AG04450 (cell line): ENCODE measurements at regions not wholly inside any gene's neighbourhood (a gene's known extent, or its start where the extent isn't known, plus 50 kb on each side); places are given as distances from the start of the nearest gene placed in this dataset.

Experiments
- CTCF ChIA-PET: fragments of 300-600, 350-600 bp; formaldehyde crosslinking; extraction: SDS; loops from one replicate; lab custom pipeline; 2022; ENCODE audit warnings: antibody characterized with exemption, inconsistent platforms; lab: Charles Lee
- POLR2A ChIA-PET: fragments of 350-600 bp; formaldehyde crosslinking; extraction: SDS; loops from one replicate; lab custom pipeline; 2021; ENCODE audit warnings: antibody characterized with exemption, inconsistent platforms; lab: Yijun Ruan, JAX
- DNase-seq: peaks from one replicate; pipeline ENCODE4 v3.0.0-alpha.2; 2011; ENCODE audit warnings: low read depth, low spot score
- H3K27ac ChIP-seq: one replicate; pipeline ENCODE4 v1.5.1; 2012; ENCODE audit warnings: low read depth, low read length, control low read depth
- H3K27me3 ChIP-seq: one replicate; pipeline ENCODE4 v1.6.0; 2012; ENCODE audit warnings: low read length; ENCODE audit not compliant: control insufficient read depth, insufficient read depth
- H3K4me3 ChIP-seq: 2 replicates; pipeline ENCODE4 v1.5.1; 2011; ENCODE audit warnings: mild to moderate bottlenecking, low read depth, low read length, control low read depth
- H3K9me3 ChIP-seq: 2 replicates; pipeline ENCODE4 v1.5.1; 2012; ENCODE audit warnings: low read length; ENCODE audit not compliant: control insufficient read depth, insufficient read depth
- CTCF ChIP-seq: IDR thresholded peaks from 2 replicates; pipeline ENCODE4 v1.5.1; 2011; ENCODE audit warnings: low read depth, low read length, control low read depth, inconsistent platforms

GRCh38 chr3:14352002-14352627 is 50.3 kb upstream of the SLC6A6 start:
- ChIA-PET CTCF (interaction anchor here (0.6 kb wide), 1 partner anchor 15 kb away, joined by 3 read pairs; no protein-coding TSS in a partner anchor), POLR2A (no interaction called here)
- H3K27ac ChIP-seq = no peak overlapping the region
- TF ChIP-seq CTCF = no peak
- H3K9me3 ChIP-seq = peaks cover 4% of the 10 kb centered on the region; the same call in 1 of the 2 replicates
- peaks cover 16% of the 10 kb centered on the region for H3K27me3 ChIP-seq
- no peak overlapping the region for H3K4me3 ChIP-seq
- no peak for DNase-seq
